Calu3 (cell line): ENCODE measurements at regions not wholly inside any gene's neighbourhood (a gene's known extent, or its start where the extent isn't known, plus 50 kb on each side); places are given as distances from the start of the nearest gene placed in this dataset.
"Not testable (repeated sequence)": the region's sequence is repeated elsewhere in the genome, so short reads cannot be mapped to it uniquely, and the experiment has no call there.

ENCODE experiments used
- BruUV-seq: library from RNA; stranded (reverse); fragments of 400-500 nt; replicated peaks from 2 replicates; lab custom pipeline; 2021; lab: Mats Ljungman, UMichigan
- CTCF ChIA-PET: fragments of 300-600 bp; sonication (Branson Sonifier 250); formaldehyde crosslinking; loops from one replicate; lab custom pipeline; 2022; ENCODE audit warnings: antibody characterized with exemption; lab: Charles Lee
- DNase-seq: peaks from one replicate; pipeline ENCODE4 v3.0.0; 2022
- H3K27ac Mint-ChIP-seq: one replicate; pipeline ENCODE4 v1.8.0; 2022; ENCODE audit warnings: mixed read lengths; ENCODE audit not compliant: unreplicated experiment
- H3K27me3 Mint-ChIP-seq: one replicate; pipeline ENCODE4 v1.8.0; 2022; ENCODE audit warnings: mixed read lengths; ENCODE audit not compliant: unreplicated experiment
- H3K36me3 Mint-ChIP-seq: one replicate; pipeline ENCODE4 v1.8.0; 2022; ENCODE audit warnings: mild to moderate bottlenecking, moderate library complexity, mixed read lengths; ENCODE audit not compliant: insufficient read depth, unreplicated experiment
- H3K4me1 Mint-ChIP-seq: one replicate; pipeline ENCODE4 v1.8.0; 2022; ENCODE audit warnings: mild to moderate bottlenecking, low read depth, mixed read lengths; ENCODE audit not compliant: unreplicated experiment
- H3K4me3 Mint-ChIP-seq: one replicate; pipeline ENCODE4 v1.8.0; 2022; ENCODE audit warnings: mild to moderate bottlenecking, low read depth, moderate library complexity, mixed read lengths; ENCODE audit not compliant: unreplicated experiment
- H3K9me3 Mint-ChIP-seq: one replicate; pipeline ENCODE4 v1.8.0; 2022; ENCODE audit warnings: low read depth, mixed read lengths; ENCODE audit not compliant: unreplicated experiment
- CTCF ChIP-seq: fragments of 200-600 bp; IDR thresholded peaks from one replicate; pipeline ENCODE4 v1.8.0; 2022; ENCODE audit warnings: antibody characterized with exemption; ENCODE audit not compliant: unreplicated experiment
- intact Hi-C: fragments of 100-400 bp; cut with micrococcal nuclease; formaldehyde crosslinking; loops from one replicate; pipeline ENCODE4 v1.10.0; 2022; ENCODE audit not compliant: unreplicated experiment

DNA sequence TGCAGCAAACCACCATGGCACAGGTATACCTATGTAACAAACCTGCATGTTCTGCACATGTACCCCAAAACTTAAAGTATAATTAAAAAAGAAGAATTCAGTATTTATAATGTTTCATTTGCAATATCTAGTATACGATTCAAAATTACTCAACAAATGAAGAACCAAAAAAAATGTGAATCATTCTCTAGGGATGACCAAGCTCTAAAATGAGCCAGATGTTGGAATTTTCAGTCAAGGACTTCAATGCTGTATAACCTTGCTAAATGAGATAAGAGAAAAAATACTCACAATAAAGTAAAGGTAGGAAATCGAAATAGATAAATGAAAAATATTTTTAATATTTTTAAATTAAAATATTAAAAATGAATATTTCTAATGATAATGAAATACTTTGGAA is 108.7 kb upstream of the ADRA1B start:
- intact Hi-C loops = no loop called here
- Mint-ChIP-seq H3K27ac (no peak overlapping the region), H3K4me3 (no peak overlapping the region), H3K4me1 (no peaks in the 10 kb centered on the region), H3K36me3 (no peaks in the 10 kb centered on the region), H3K9me3 (peaks cover 3% of the 10 kb centered on the region), H3K27me3 (no peaks in the 10 kb centered on the region)
- no TSS peak for BruUV-seq
- CTCF ChIA-PET = no interaction called here
- TF ChIP-seq CTCF = no peak
- no peak for DNase-seq

DNA sequence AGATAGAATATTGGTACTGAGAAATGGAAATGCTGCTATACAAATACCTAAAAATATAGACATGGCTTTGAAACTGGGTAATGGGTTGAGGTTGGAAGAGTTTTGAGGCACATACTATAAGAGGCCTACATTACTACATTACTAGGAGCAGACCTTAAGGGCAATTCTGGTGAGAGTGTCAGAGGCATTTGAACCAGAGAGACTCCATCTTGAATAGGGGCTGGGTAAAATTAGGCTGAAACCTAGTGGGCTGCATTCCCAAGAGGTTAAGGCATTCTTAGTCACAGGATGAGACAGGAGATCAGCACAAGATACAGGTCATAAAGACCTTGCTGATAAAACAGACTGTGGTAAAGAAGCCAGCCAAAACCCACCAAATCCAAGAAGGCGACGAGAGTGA is 104.6 kb upstream of the ADRA1B start:
- no peaks in the 10 kb centered on the region for H3K27me3 Mint-ChIP-seq
- H3K27ac Mint-ChIP-seq = no peak overlapping the region
- no peak overlapping the region for H3K4me3 Mint-ChIP-seq
- DNase-seq = no peak
- CTCF ChIA-PET = no interaction called here
- H3K36me3 Mint-ChIP-seq = no peaks in the 10 kb centered on the region
- H3K9me3 Mint-ChIP-seq = peaks cover 3% of the 10 kb centered on the region
- H3K4me1 Mint-ChIP-seq = no peaks in the 10 kb centered on the region
- BruUV-seq = no TSS peak
- intact Hi-C loops = no loop called here
- no peak for TF ChIP-seq CTCF

GRCh38 chr5:159812759-159813158 is 103.5 kb upstream of the ADRA1B start:
- H3K4me1 Mint-ChIP-seq, H3K9me3 Mint-ChIP-seq, BruUV-seq, H3K4me3 Mint-ChIP-seq, H3K27me3 Mint-ChIP-seq, H3K27ac Mint-ChIP-seq, DNase-seq, H3K36me3 Mint-ChIP-seq, intact Hi-C loops: not testable (repeated sequence)
- CTCF ChIA-PET = interaction anchor here (0.5 kb wide), 1 partner anchor 268 kb away, joined by 3 read pairs; no protein-coding TSS in a partner anchor

DNA sequence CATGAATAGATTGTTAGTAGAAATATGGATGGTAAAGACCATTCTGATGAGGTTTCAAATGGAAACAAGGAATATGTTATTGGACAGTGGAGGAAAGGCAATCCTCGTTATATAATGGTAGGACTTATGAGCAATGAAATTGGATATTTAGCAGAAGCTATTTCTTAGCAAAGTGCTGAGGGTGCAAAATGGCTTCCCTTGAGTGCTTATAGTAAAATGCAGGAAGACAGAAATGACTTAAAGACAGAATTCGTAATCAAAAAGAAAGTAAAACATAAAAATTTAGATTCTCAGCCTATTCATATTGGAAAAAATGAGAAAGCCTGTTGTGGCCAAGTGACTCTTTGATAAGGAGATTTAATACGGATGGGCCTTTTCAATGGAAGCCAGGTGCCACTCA is 102.1 kb upstream of the ADRA1B start:
- Mint-ChIP-seq H3K9me3 (no peaks in the 10 kb centered on the region), H3K4me1 (no peaks in the 10 kb centered on the region), H3K27ac (no peak overlapping the region), H3K4me3 (no peak overlapping the region), H3K27me3 (no peaks in the 10 kb centered on the region), H3K36me3 (no peaks in the 10 kb centered on the region)
- BruUV-seq = no TSS peak
- no peak for DNase-seq
- CTCF ChIA-PET = no interaction called here
- TF ChIP-seq CTCF = no peak
- intact Hi-C loops = no loop called here

- intact Hi-C loops = no loop called here
- CTCF ChIA-PET = no interaction called here
- Mint-ChIP-seq H3K4me3 (no peak overlapping the region), H3K27ac (no peak overlapping the region), H3K36me3 (no peaks in the 10 kb centered on the region), H3K9me3 (no peaks in the 10 kb centered on the region), H3K27me3 (no peaks in the 10 kb centered on the region), H3K4me1 (no peaks in the 10 kb centered on the region)
- DNase-seq = no peak
- no TSS peak for BruUV-seq
- TF ChIP-seq CTCF = no peak
Observed at GRCh38 chr5:159814805-159815585, 101.3 kb upstream of the ADRA1B start.
